ENCODE measurements at regions not wholly inside any gene's neighbourhood (a gene's known extent, or its start where the extent isn't known, plus 50 kb on each side); places are given as distances from the start of the nearest gene placed in this dataset.
A peak's percentile ranks its signal among the peaks of the same experiment; 100 is the strongest.
"Not testable (repeated sequence)": the region's sequence is repeated elsewhere in the genome, so short reads cannot be mapped to it uniquely, and the experiment has no call there.

GRCh38 chr16:16563962-16564361, 185.0 kb downstream of the NPIPA7 start:
- DNase-seq, result not testable (repeated sequence)

DNA sequence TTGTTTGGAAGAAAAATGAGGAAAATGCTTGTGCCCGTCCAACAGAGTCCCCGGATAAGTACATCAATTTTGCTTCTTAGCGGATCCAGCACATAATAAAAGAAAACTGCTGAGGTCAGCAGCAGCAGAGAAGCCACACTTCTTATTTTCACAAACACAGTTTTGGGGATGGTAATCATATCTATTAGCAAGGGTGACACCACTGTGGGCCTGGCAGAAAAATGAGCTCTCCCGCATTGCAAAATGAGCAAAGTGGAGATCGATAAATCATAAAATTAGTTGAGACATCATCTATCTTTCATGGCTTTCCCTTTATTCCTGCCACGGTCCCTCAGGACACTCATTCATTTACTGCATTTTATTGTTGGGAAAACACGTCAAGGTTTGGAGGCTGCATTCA, 186.4 kb downstream of the NPIPA7 start:
- not testable (repeated sequence) for DNase-seq

DNA sequence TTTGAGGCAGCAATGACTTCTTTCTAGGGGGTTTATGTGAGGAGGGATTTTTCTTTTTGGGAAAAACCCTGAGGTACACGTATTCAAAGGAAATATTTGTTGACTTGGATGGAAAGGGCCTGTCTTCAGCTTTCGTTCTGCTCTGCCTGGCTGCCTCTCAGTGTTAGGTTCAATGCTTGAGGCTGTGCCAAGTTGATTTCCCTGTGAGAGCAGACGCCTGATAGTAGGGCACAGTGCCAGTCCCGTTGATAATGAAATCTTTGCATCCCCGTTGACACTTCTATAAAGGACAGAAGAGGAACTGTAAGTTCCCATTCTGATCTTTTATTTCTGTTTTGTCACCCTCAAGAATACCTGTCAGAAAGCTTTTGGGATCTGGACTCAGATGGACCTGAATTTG, 191.1 kb downstream of the NPIPA7 start:
- not testable (repeated sequence) for DNase-seq

GRCh38 chr16:16570874-16571273, 191.9 kb downstream of the NPIPA7 start:
- DNase-seq, result not testable (repeated sequence)

DNA sequence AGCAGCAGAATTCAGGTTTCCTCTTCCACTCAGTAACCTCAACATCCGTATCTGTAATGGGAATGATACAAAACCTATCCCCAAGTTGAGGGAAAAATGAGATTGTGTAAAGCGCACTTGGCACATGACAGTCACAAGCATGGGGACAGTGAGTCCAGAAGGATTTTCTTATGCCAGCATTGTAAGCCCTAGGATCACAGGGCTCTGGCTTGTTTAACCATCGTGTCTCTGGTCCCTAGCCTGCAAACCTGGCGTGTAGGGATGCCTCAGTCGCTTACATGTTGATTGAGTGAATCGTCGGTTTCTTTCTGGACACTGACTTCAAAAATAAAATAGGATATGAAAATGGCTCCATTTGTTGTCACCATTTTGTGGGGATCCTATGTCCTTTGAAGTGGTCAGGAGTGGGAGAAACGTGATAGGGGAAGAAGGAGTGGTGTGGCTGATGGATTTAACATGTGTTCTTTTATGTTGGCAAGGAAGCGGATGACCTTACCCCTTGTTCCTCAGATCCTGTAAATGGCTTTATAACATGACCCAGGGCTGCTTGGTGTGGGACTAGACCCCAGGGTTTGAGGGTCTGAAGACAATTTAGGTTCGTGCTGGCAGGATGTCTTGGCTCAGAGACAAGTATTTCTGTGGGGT, 193.3 kb downstream of the NPIPA7 start:
- not testable (repeated sequence) for DNase-seq

GRCh38 chr16:16577062-16577461, 198.1 kb downstream of the NPIPA7 start:
- DNase-seq, result not testable (repeated sequence)

DNA sequence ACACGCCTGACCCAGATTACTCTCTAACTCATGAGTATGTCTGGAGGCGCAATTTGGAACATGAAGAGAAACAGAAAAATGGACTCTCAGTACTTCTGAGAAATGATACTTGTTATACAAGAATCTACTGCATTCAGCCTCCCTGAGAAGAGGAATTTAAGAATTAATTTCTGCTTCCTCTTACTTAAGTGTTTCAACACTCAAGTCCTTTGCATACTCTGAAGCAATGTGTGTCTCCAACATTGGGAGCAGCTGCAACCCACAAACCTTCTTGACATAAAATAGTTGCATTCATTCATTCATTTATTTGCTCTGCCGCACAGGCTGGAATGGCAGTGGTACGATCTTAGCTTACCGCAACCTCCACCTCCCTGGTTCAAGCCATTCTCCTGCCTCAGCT, 199.8 kb downstream of the NPIPA7 start:
- no peak for DNase-seq

- DNase-seq, result not testable (repeated sequence)
Measured at GRCh38 chr16:16582916-16583315, 204.0 kb downstream of the NPIPA7 start.

DNA sequence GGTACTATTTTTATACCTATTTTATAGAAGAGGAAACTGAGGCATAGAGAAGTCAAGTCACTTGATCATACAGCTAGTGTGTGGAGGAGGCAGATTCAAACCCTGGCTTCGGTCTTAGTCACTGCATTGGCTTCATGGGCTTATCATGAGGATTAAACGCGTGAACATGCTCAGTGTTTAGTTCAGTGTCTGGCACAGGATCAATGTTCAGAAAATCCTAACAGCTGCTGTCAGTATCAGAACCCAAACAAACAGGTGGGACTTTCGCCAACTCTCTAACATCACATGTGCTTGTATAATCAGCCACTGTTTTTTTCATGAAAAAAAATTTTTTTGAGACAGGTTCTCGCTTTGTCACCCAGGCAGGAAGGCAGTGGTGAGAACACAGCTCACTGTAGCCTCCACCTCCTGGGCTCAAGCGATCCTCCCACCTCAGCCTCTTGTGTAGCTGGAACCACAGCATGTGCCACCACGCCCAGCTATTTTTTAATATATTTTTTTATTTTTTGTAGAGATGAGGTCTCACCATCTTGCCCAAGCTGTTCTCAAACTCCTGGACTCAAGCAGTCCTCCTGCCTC, 207.2 kb downstream of the NPIPA7 start:
- DNase-seq, result not testable (repeated sequence)

DNA sequence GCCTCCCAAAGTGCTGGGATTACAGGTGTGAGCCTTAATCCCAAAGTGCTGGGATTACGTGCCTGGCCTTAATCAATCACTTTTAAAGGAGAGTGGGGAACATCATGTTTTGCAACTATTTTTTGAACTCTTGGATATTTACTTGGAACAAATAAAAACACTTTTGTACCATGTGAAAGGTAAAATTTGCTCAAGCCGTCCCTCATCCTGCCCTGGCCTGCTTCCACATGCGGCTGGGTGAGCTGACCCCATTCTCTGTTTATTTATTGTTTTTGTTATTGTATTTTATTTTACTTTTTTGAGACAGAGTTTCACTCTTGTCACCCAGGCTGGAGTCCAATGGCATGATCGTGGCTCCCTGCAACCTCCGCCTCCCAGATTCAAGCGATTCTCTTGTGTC, 208.0 kb downstream of the NPIPA7 start:
- DNase-seq, result not testable (repeated sequence)

DNA sequence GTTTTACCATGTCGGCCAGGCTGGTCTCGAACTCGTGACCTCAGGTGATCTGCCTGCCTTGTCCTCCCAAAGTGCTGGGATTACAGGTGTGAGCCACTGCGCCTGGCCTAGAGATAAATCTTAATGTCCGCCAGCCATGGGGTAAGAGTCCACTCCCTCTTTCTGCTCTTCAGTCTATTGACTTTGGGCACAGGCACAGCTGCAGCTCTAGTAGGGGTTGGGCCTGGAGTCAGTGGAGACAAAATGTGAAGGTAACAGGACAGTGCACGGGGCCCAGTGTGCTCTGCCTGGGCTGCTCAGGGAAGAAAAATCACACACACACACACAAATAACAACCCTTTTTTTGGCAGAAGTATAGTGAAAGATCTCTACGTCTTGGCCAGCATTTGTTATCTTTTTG, 209.5 kb downstream of the NPIPA7 start:
- not testable (repeated sequence) for DNase-seq

DNA sequence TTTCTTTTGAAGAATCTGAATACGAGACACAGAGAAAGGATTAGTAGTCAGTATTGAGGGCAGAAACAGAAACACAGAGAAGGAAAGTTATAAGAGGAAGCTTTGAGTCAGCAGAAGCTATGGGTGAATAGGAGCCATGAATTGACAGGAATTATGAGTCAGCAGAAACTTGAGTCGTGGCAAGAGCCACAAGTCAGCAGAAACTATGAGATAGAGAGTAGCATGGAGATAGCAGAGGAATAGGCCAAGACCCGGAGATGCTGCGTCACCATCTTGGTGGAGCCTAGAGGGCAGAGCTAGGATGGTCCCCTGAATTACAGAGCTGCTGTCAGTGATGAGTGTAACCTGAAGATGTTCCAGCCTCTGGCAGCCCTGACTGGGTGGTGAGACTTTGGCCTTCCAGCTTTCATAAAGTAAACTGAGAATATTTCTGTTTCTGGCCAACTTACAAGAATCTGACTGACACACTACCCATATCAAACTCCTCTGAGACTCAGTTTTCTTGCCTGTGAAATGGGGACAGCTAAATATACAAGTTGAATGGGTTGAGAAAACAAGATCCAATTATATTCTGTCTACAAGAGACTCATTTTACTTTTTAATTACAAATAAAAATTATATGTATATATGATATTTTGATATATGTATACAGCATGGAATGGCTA, 211.8 kb downstream of the NPIPA7 start:
- DNase-seq, result not testable (repeated sequence)

DNA sequence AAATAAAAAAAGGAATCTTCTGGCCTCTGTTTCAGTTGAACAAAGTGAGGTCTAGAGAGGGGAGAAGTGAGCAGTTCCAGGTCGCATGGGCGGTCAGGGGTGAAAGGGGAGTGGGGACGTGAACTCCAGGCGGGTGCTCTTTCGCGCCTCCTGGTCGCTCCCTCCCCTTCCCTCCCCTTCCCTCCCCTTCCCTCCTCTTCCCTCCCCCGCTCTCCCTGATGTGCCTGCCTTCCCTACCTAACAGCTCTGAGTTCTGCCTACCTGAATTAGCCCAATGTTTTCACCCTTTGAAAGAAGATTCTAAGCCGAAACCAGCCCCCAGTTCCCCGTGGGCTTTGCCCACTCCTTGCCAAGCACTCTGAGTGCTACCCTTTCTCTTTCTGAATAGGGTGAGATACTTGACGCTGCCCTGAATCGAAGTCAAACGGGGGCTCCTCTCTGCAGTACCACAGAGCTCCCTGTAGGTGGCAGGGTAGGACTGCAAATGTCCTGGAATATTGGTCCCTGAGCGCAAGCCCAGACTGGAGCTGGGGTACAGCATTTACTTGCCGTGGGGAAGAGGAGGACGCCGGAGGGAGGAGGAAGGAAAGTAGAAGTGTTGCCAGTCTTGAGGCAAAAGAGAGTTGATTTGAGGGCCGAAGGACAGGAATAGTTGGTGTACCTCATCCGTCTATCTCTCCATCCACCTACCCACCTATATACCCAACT, 214.4 kb downstream of the NPIPA7 start:
- DNase-seq, result peak; percentile 10

GRCh38 chr16:16595029-16595718, 216.2 kb downstream of the NPIPA7 start:
- DNase-seq, result not testable (repeated sequence)

DNA sequence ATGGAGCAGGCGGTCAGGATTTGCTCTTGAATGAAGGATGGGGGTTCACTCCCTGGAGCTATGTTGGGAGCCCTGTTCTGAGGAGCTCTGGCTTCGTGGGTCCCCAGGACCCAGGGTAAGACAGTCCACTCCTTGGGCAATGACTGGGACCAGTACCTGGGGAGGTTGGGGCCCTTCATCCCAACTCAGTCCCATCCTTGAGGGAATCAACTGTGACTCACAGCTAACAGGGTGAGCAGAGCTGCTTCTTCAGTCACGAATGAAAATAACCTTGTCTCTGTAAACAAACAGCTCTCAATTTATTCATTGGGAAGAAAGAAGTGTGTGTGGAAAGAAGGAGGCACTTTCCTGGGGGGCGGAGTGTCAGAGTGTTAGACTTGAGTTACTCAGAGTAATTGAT, 222.3 kb downstream of the NPIPA7 start:
- not testable (repeated sequence) for DNase-seq

- DNase-seq, result not testable (repeated sequence)
Measured at GRCh38 chr16:16607401-16608082, 228.6 kb downstream of the NPIPA7 start.

DNA sequence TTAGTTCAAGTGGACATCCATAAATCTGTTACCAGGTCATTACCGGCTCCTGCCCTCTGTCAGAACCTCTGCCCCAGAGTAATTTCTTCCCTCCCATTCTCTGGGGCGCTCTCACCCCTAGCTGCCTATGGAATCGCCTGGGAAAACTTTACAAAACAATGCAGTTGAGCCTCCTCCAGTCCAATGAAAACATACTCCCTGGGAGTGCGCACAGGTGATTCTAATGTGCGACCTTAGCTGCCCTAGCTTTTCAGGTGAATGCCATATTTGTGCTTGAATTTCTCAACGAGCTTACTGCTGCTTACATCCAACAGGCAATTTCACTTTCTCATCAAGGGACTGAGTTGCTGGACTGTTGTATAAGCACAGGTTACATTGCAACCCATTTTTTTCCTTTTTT, 230.7 kb downstream of the NPIPA7 start:
- not testable (repeated sequence) for DNase-seq

GRCh38 chr16:16610389-16610967, 231.5 kb downstream of the NPIPA7 start:
- DNase-seq, result not testable (repeated sequence)

DNA sequence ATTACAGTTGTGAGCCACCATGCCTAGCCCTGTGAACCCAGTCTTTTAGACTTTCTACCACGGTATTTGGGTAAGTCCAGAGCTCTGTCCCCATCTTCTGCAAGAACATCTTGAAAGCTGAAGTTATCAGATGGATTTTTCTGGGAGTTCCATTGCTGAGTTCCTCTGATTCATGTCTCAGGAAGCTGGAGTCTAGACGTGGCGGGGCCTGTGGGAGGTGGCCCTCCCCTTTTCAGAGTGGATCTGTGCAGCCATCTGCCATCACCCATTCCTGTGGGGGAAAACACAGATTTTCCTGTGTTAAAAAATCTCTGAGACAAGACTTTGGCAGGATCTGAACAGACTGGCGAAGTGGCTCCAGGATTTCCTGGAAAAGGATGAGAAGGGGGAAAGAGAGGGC, 234.3 kb downstream of the NPIPA7 start:
- DNase-seq, result not testable (repeated sequence)

DNA sequence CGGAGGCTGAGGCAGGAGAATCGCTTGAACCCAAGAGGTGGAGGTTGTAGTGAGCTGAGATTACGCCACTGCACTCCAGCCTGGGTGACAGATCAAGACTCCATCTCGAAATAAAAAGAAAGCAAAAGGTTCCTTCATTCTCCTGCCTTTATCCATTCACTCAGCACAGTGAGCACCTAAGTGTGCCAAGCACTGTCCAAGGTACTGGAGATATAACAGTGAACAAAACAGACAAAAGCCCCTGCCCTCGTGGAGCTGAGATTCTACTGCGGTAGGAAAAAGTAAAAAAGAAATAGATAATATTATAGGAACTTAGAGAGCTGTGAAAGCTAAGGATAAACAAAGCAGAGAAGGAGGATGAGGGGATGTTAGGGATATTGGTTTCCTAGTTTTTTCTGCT, 235.5 kb downstream of the NPIPA7 start:
- not testable (repeated sequence) for DNase-seq

DNA sequence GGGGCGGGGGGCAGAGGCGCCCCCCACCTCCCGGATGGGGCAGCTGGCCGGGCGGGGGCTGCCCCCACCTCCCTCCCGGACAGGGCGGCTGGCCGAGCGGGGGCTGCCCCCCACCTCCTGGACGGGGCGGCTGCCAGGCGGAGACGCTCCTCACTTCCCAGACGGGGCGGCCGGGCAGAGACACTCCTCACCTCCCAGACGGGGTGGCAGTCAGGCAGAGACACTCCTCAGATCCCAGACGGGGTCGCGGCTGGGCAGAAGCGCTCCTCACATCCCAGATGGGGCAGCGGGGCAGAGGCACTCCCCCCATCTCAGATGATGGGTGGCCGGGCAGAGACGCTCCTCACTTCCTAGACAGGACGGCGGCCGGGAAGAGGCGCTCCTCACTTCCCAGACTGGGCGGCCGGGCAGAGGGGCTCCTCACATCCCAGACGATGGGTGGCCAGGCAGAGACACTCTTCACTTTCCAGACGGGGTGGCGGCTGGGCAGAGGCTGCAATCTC, 240.1 kb downstream of the NPIPA7 start:
- not testable (repeated sequence) for DNase-seq

GRCh38 chr16:16624367-16624766, 245.4 kb downstream of the NPIPA7 start:
- DNase-seq, result not testable (repeated sequence)
